Muscle of back (tissue), 3 donors: ENCODE measurements at regions not wholly inside any gene's neighbourhood (a gene's known extent, or its start where the extent isn't known, plus 50 kb on each side); places are given as distances from the start of the nearest gene placed in this dataset.

Source experiments
- DNase-seq, 3 donors: peaks; one replicate each; pipeline versions ENCODE4 v3.0.0 to v3.0.0-alpha.2; 2013

GRCh38 chr2:43109261-43109743 lies 117.1 kb downstream of the ZFP36L2 start:
- DNase-seq = peak in 1 of 3 donors; percentile 43

GRCh38 chr2:43107679-43108078 lies 118.7 kb downstream of the ZFP36L2 start:
- peak in 1 of 3 donors; percentile 29 for DNase-seq

- DNase-seq = peak in 1 of 3 donors; percentile 53
Observed at GRCh38 chr2:43106559-43107527, 119.6 kb downstream of the ZFP36L2 start.

- peak in 2 of 3 donors; percentile 53 to 82 for DNase-seq
Observed at GRCh38 chr2:43105586-43106558, 120.5 kb downstream of the ZFP36L2 start.

GRCh38 chr2:43104763-43105162 lies 121.6 kb downstream of the ZFP36L2 start:
- no peak for DNase-seq

GRCh38 chr2:43104106-43104505 lies 122.3 kb downstream of the ZFP36L2 start:
- DNase-seq = no peak

GRCh38 chr2:43103093-43103404 lies 123.4 kb downstream of the ZFP36L2 start:
- DNase-seq = peak in 1 of 3 donors; percentile 41

- peak; percentile 53 to 92 (median 75) for DNase-seq
Observed at GRCh38 chr2:43102366-43103092, 123.9 kb downstream of the ZFP36L2 start.

- peak in 1 of 3 donors; percentile 47 for DNase-seq
Observed at GRCh38 chr2:43101751-43102150, 124.7 kb downstream of the ZFP36L2 start.

GRCh38 chr2:43100883-43101662 lies 125.3 kb downstream of the ZFP36L2 start:
- peak in 1 of 3 donors; percentile 85 for DNase-seq

GRCh38 chr2:43100362-43100882 lies 126.0 kb downstream of the ZFP36L2 start:
- DNase-seq = no peak

GRCh38 chr2:43099797-43100196 lies 126.6 kb downstream of the ZFP36L2 start:
- no peak for DNase-seq

GRCh38 chr2:43098539-43098938 lies 127.9 kb downstream of the ZFP36L2 start:
- no peak for DNase-seq

GRCh38 chr2:43097644-43098408 lies 128.6 kb downstream of the ZFP36L2 start:
- DNase-seq = no peak

GRCh38 chr2:43095533-43096295 lies 130.7 kb downstream of the ZFP36L2 start:
- DNase-seq = no peak

GRCh38 chr2:43092520-43093179 lies 133.8 kb downstream of the ZFP36L2 start:
- no peak for DNase-seq

GRCh38 chr2:43090317-43090716 lies 136.1 kb downstream of the ZFP36L2 start:
- no peak for DNase-seq
